UCSD-AML1 (cell line): ENCODE measurements at regions not wholly inside any gene's neighbourhood (a gene's known extent, or its start where the extent isn't known, plus 50 kb on each side); places are given as distances from the start of the nearest gene placed in this dataset.

Experiments used
- DNase-seq: peaks from one replicate; lab custom pipeline; 2025; ENCODE audit not compliant: unreplicated experiment; lab: John Stamatoyannopoulos, UW

- no peak for DNase-seq
These were observed 193.3 kb upstream of the SLCO3A1 start for GRCh38 chr15:91660174-91660649.

GRCh38 chr15:91664224-91664836, 189.2 kb upstream of the SLCO3A1 start:
- no peak for DNase-seq

GRCh38 chr15:91665212-91665611, 188.3 kb upstream of the SLCO3A1 start:
- DNase-seq = no peak

- DNase-seq = no peak
These were observed 185.1 kb upstream of the SLCO3A1 start for GRCh38 chr15:91668370-91668769.

DNA sequence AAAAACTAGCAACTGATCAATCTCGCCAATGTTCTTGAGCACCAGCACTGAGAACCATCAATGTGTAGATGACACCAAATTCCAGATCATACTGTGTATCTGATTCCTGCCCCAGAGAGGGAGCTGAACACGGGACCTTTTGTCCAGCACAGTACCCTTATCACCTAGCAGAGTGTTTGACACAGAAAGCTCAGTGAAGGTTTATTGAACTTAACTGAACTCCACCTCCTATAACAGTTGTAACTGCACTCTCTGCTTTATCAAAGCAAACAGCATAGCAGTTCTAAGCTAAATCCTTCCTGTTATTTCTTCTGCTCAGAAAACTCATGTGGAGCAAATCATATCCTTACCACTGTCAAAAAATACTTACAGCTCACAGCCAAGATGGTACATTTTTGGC, 183.4 kb upstream of the SLCO3A1 start:
- DNase-seq = no peak

DNA sequence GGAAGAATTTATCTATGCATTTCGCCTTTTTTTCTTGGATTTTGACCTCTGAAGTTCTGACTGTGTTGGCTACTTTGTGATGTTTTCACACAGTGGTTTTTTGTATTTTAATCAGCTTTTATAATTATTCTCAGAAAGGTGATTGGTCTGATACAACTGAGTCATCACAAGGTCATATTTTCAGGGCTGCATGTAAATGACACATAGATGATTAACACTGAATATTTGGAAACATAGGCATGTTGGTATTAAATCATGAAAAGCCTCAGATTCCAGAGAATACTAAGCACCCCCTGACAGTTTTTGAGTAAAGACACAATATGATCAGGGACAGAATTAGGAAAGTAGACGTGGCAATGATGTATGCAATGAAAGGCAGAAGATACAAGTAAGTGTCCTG, 175.5 kb upstream of the SLCO3A1 start:
- DNase-seq = no peak

DNA sequence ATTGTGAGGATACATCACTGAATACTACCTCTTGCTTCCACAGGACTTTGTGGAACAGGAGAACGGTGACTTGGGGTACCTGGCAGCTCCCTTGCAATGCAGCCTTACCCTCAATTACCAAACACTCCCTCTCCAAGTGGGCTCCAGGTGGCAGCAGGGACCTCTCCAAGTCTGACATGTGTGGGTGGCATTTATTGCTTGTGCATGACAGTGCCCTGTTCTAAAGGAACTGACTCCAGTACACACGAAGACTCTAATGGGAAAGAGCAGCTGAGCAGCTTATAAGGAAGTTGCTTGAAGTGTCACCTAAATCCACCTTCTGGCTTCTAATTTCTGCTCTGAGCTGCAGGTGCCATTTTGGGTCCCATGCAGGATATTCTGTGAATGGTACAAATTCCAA, 174.1 kb upstream of the SLCO3A1 start:
- no peak for DNase-seq

DNA sequence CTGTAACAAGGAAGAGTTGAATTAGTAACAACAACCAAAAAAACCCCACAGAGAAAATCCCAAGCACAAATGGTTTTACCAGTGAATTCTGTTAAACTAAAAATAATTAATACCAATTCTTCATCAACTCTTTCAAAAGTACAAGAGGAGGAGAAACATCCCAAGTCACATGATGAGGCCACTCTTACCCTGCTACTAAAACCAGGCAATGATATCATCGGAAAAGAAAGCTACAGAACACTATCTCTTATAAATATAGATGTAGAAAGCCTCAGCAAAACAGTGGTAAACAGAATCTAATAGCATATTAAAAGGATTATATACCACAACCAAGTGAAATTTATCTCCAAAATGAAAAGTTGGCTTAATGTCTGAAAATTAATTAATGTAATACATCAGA, 168.1 kb upstream of the SLCO3A1 start:
- no peak for DNase-seq

DNA sequence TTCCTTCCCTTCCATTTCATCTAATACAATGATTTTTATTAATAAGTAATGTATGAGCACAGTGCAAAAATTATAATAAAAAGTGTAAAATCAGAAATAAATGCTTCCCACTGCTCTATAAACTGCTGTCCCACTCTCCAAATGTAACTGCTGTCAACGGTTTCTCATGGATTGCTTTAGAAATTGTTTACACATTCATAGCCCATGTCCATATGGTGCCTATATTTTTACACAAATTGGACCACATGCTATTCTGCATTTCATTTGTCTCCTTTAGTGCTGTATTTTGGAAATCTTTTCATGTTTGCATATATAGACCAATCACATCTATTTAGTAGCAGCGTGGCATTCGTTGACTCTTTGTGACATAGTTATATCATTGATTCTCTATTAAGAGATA, 164.7 kb upstream of the SLCO3A1 start:
- DNase-seq = no peak

GRCh38 chr15:91689377-91689776, 164.1 kb upstream of the SLCO3A1 start:
- DNase-seq = no peak

GRCh38 chr15:91692596-91692995, 160.9 kb upstream of the SLCO3A1 start:
- no peak for DNase-seq

DNA sequence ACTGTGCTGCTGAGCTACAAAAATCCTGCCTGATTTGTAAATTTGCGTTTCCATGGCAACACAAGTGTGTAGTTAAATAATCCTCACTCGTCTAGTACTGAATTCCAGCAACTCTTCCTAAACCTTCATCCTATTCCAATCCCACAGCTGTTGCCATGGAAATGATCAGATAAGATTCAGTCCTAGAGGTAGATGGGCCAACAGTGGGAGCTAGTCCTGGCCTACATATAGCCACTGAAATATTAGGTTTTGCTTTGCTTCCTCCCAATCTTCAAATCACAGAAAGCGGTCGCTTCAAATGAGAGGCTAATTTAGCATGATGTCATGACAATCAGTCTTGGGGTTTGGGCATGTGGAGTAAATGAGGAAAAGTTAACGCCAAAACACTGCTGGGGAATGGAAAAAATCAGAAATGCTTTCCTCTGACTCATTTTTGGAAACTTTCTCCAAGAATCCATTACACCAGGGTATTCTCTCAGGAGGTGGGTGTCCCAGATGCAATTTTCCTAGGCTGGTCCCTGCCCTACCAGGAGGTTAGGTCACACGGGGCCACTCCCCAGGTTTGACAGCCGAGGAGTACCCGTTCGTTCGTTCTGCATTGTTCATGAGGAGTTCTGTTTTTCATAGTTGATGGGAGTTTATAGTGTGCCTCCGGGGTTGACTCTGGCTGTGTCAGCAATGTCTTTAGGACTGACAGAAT, 159.2 kb upstream of the SLCO3A1 start:
- no peak for DNase-seq

DNA sequence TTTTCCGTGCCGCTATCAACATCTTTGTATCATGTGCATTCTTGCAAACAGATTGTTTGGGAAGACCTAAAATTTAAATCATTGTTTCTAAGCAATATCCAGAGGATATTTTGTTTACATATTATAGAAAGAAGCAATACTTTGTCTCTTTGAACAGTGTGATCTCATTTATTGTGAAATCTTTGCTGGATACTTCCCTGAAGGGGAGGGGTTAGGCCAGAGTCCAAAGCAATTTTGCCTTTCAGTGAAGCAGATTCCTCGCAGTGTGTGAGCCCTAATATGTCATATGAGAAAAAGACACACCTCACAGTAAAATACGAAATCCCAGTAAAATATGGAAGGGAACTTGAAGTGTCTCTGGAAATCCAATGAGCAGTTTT, 158.7 kb upstream of the SLCO3A1 start:
- no peak for DNase-seq

DNA sequence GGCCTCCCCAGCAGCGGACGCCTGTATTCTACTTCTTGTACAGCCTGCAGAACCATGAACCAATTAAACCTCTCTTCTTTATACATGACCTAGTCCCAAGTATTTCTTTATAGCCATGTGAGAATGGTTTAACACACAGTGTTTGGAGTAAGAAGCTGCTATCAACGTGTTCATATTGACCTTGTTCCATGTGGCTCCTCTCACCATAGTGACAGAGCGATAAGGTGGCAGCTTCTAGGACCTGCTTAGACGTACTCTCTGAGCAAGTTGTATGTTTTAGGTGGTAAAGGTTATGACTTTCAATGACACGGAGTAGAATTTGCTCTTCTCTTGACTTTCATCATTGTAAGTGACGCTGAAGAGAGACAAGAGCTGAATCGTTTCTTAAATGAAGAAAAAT, 157.7 kb upstream of the SLCO3A1 start:
- no peak for DNase-seq

DNA sequence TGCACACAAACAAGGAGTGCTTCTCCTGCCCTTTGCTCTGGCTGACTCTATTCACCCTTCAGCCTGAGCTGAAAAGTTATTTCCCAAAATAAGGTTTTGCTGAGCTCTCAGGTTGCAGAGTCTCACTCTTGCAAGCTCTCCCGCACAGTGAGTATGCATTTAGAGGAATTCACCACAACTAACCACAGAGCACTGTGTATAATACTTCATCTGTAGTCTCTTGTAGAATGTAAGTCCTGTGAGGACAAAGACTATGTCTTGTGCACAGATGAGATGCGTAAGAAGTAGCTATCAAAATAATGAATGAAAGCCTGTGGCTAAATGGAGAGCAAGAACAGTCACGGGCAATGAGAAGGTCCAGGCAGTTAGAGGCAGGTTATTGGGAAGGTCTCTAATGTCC, 156.5 kb upstream of the SLCO3A1 start:
- DNase-seq = no peak

- DNase-seq = no peak
These were observed 155.3 kb upstream of the SLCO3A1 start for GRCh38 chr15:91698241-91698640.

DNA sequence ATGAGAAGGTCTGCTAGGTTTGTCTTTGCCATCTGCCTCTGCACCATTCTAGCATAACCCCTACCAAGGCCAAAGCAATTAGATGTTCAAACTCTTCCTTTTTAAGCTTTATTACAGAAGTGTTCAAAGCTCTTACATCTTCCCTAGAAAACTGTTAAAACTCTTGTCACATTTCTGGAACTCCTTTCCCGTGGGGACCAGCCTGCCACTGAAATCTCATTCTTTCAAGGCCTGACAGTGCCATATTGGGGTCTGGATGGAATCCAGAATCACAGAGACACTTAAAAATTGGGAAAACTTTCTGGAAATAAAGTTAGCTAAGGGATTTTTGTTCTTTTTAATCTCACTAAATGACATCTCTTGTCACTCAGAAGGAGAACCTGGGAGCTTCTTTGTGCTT, 153.8 kb upstream of the SLCO3A1 start:
- no peak for DNase-seq

DNA sequence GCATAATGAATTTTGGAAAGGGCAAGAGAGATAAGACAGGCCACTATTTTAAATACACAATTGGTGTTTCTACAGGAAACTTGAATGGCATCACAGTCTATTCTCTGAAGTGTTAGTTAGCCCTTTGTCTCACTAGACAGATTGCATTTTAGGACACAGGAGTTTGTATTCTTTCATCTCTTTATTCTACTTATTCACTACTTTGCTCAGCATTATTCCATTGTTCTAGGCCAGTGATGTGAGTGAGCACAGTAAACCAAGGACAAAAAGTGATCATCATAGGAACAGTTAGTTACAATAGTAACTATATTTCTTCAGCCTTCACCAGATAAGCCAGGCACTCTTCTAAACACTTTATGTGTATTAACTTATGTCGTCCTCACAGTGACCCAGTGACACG, 150.2 kb upstream of the SLCO3A1 start:
- DNase-seq = no peak

- no peak for DNase-seq
These were observed 149.2 kb upstream of the SLCO3A1 start for GRCh38 chr15:91704343-91704742.

- peak; percentile 64 for DNase-seq
These were observed 147.0 kb upstream of the SLCO3A1 start for GRCh38 chr15:91706322-91707032.

GRCh38 chr15:91710080-91710698, 143.3 kb upstream of the SLCO3A1 start:
- DNase-seq = no peak
